ENCODE measurements at regions not wholly inside any gene's neighbourhood (a gene's known extent, or its start where the extent isn't known, plus 50 kb on each side); places are given as distances from the start of the nearest gene placed in this dataset.

GRCh38 chr5:123265551-123265950 lies 157.7 kb downstream of the CEP120 start:
- Histone ChIP-seq H3K36me3 (no peaks in the 10 kb centered on the region), H3K27ac (no peak overlapping the region), H3K27me3 (no peaks in the 10 kb centered on the region), H3K4me3 (no peak overlapping the region), H3K9me3 (no peaks in the 10 kb centered on the region), H3K4me1 (no peaks in the 10 kb centered on the region)
- 85 to 90% methylated on average over 2 of the region's 2 CpGs for WGBS, 2 donors
- ATAC-seq (ENCODE audit: low FRiP score in 2 of 2) (no peak), DNase-seq (no peak)
- TF ChIP-seq CTCF (IDR thresholded peaks at IDR 0.05) (no peak), EP300 (IDR thresholded peaks at IDR 0.05) (no peak), POLR2AphosphoS5 (IDR thresholded peaks at IDR 0.05) (no peak), POLR2A (IDR thresholded peaks at IDR 0.05) (no peak)

- ATAC-seq (ENCODE audit: low FRiP score in 2 of 2) (peak in 1 of 2 donors; percentile 59), DNase-seq (no peak)
- Histone ChIP-seq H3K36me3 (no peaks in the 10 kb centered on the region), H3K4me3 (no peak overlapping the region), H3K9me3 (no peaks in the 10 kb centered on the region), H3K27me3 (no peaks in the 10 kb centered on the region), H3K4me1 (no peaks in the 10 kb centered on the region), H3K27ac (no peak overlapping the region)
- TF ChIP-seq POLR2AphosphoS5 (IDR thresholded peaks at IDR 0.05) (no peak), POLR2A (IDR thresholded peaks at IDR 0.05) (no peak), EP300 (IDR thresholded peaks at IDR 0.05) (no peak), CTCF (IDR thresholded peaks at IDR 0.05) (no peak)
- WGBS, 2 donors: 71 to 74% methylated on average over 2 of the region's 2 CpGs
Measured at GRCh38 chr5:123264394-123264793, 158.8 kb downstream of the CEP120 start.

- H3K27me3 ChIP-seq: no peaks in the 10 kb centered on the region
- WGBS, 2 donors: 70 to 83% methylated on average over 2 of the region's 2 CpGs
- H3K36me3 ChIP-seq: no peaks in the 10 kb centered on the region
- ATAC-seq (ENCODE audit: low FRiP score in 2 of 2): no peak
- TF ChIP-seq CTCF (IDR thresholded peaks at IDR 0.05) (no peak), POLR2A (IDR thresholded peaks at IDR 0.05) (no peak), EP300 (IDR thresholded peaks at IDR 0.05) (no peak), POLR2AphosphoS5 (IDR thresholded peaks at IDR 0.05) (no peak)
- no peaks in the 10 kb centered on the region for H3K4me1 ChIP-seq
- no peak for DNase-seq
- no peaks in the 10 kb centered on the region for H3K9me3 ChIP-seq
- H3K4me3 ChIP-seq: no peak overlapping the region
- no peak overlapping the region for H3K27ac ChIP-seq
Measured at GRCh38 chr5:123263859-123264258, 159.3 kb downstream of the CEP120 start.

GRCh38 chr5:123262216-123262823 lies 160.9 kb downstream of the CEP120 start:
- ATAC-seq (ENCODE audit: low FRiP score in 2 of 2) (peak in 1 of 2 donors; percentile 58), DNase-seq (no peak)
- Histone ChIP-seq H3K27me3 (no peaks in the 10 kb centered on the region), H3K36me3 (no peaks in the 10 kb centered on the region), H3K27ac (no peak overlapping the region), H3K9me3 (no peaks in the 10 kb centered on the region), H3K4me1 (no peaks in the 10 kb centered on the region), H3K4me3 (no peak overlapping the region)
- WGBS, 2 donors: 55 to 75% methylated on average over 7 of the region's 7 CpGs
- no peak for TF ChIP-seq EP300 (IDR thresholded peaks at IDR 0.05)
- TF ChIP-seq POLR2A (IDR thresholded peaks at IDR 0.05): no peak
- TF ChIP-seq POLR2AphosphoS5 (IDR thresholded peaks at IDR 0.05): no peak
- TF ChIP-seq CTCF (IDR thresholded peaks at IDR 0.05): no peak

- H3K4me1 ChIP-seq: no peaks in the 10 kb centered on the region
- 71 to 90% methylated on average over 1 of the region's 1 CpG for WGBS, 2 donors
- DNase-seq: no peak
- TF ChIP-seq POLR2AphosphoS5 (IDR thresholded peaks at IDR 0.05) (no peak), POLR2A (IDR thresholded peaks at IDR 0.05) (no peak), CTCF (IDR thresholded peaks at IDR 0.05) (no peak), EP300 (IDR thresholded peaks at IDR 0.05) (no peak)
- no peak overlapping the region for H3K27ac ChIP-seq
- H3K36me3 ChIP-seq: no peaks in the 10 kb centered on the region
- no peak overlapping the region for H3K4me3 ChIP-seq
- no peaks in the 10 kb centered on the region for H3K27me3 ChIP-seq
- H3K9me3 ChIP-seq: peaks cover 0 to 2% (median 0%) of the 10 kb centered on the region in 4 donors
- ATAC-seq (ENCODE audit: low FRiP score in 2 of 2): peak in 1 of 2 donors; percentile 65
Measured at GRCh38 chr5:123261752-123262151, 161.5 kb downstream of the CEP120 start.

Data from upper lobe of left lung (tissue), 6 donors.